Breast epithelium (tissue), 3 donors: ENCODE measurements at regions not wholly inside any gene's neighbourhood (a gene's known extent, or its start where the extent isn't known, plus 50 kb on each side); places are given as distances from the start of the nearest gene placed in this dataset.
"Not testable (repeated sequence)": the region's sequence is repeated elsewhere in the genome, so short reads cannot be mapped to it uniquely, and the experiment has no call there.

ENCODE experiments used
- CTCF ChIP-seq, 3 donors: fragments of 450-650 bp; IDR thresholded peaks; one replicate each; pipeline ENCODE4 v1.5.1; 2016 to 2017; ENCODE audit warnings: antibody characterized with exemption in 3 of 3, mild to moderate bottlenecking in 3 of 3, moderate library complexity in 3 of 3
- POLR2A ChIP-seq: fragments of 450-650 bp; IDR thresholded peaks from one replicate; pipeline ENCODE4 v1.6.1; 2016; ENCODE audit warnings: antibody characterized with exemption, mild to moderate bottlenecking, moderate library complexity

- not testable (repeated sequence) for TF ChIP-seq POLR2A; CTCF (IDR thresholded peaks at IDR 0.05)
Observed at GRCh38 chr3:147245638-147246037, 160.7 kb downstream of the ZIC4 start.
